ENCODE measurements at regions not wholly inside any gene's neighbourhood (a gene's known extent, or its start where the extent isn't known, plus 50 kb on each side); places are given as distances from the start of the nearest gene placed in this dataset.

GRCh38 chr6:91637217-91637616 lies 1050.3 kb upstream of the MAP3K7 start:
- no peaks in the 10 kb centered on the region for H3K4me1 Mint-ChIP-seq
- H3K27me3 Mint-ChIP-seq = no peaks in the 10 kb centered on the region
- H3K27ac Mint-ChIP-seq = no peak overlapping the region
- ATAC-seq (replicated peaks) = no peak
- peaks cover 4% of the 10 kb centered on the region for H3K9me3 Mint-ChIP-seq
- no peak overlapping the region for H3K4me3 Mint-ChIP-seq
- H3K36me3 Mint-ChIP-seq (ENCODE audit: low read depth) = no peaks in the 10 kb centered on the region

GRCh38 chr6:91634791-91635190 lies 1047.9 kb upstream of the MAP3K7 start:
- no peaks in the 10 kb centered on the region for H3K4me1 Mint-ChIP-seq
- H3K36me3 Mint-ChIP-seq (ENCODE audit: low read depth) = no peaks in the 10 kb centered on the region
- no peak overlapping the region for H3K27ac Mint-ChIP-seq
- no peaks in the 10 kb centered on the region for H3K27me3 Mint-ChIP-seq
- ATAC-seq (replicated peaks) = no peak
- H3K9me3 Mint-ChIP-seq = peaks cover 4% of the 10 kb centered on the region
- H3K4me3 Mint-ChIP-seq = no peak overlapping the region

- ATAC-seq (replicated peaks) = no peak
- no peaks in the 10 kb centered on the region for H3K27me3 Mint-ChIP-seq
- no peaks in the 10 kb centered on the region for H3K36me3 Mint-ChIP-seq (ENCODE audit: low read depth)
- no peak overlapping the region for H3K4me3 Mint-ChIP-seq
- H3K9me3 Mint-ChIP-seq = peaks cover 4% of the 10 kb centered on the region
- no peaks in the 10 kb centered on the region for H3K4me1 Mint-ChIP-seq
- no peak overlapping the region for H3K27ac Mint-ChIP-seq
These were observed 1046.7 kb upstream of the MAP3K7 start for GRCh38 chr6:91633374-91634111.

- Mint-ChIP-seq H3K27ac (no peak overlapping the region), H3K36me3 (ENCODE audit: low read depth) (no peaks in the 10 kb centered on the region), H3K4me3 (no peak overlapping the region), H3K27me3 (no peaks in the 10 kb centered on the region), H3K4me1 (no peaks in the 10 kb centered on the region), H3K9me3 (peaks cover 4% of the 10 kb centered on the region)
- ATAC-seq (replicated peaks) = no peak
These were observed 1045.4 kb upstream of the MAP3K7 start for GRCh38 chr6:91632308-91632707.

GRCh38 chr6:91631227-91631626 lies 1044.4 kb upstream of the MAP3K7 start:
- Mint-ChIP-seq H3K9me3 (peaks cover 4% of the 10 kb centered on the region), H3K27ac (no peak overlapping the region), H3K4me1 (no peaks in the 10 kb centered on the region), H3K27me3 (no peaks in the 10 kb centered on the region), H3K36me3 (ENCODE audit: low read depth) (no peaks in the 10 kb centered on the region), H3K4me3 (no peak overlapping the region)
- no peak for ATAC-seq (replicated peaks)

GRCh38 chr6:91626911-91627310 lies 1040.0 kb upstream of the MAP3K7 start:
- no peak overlapping the region for H3K4me3 Mint-ChIP-seq
- no peak for ATAC-seq (replicated peaks)
- no peaks in the 10 kb centered on the region for H3K4me1 Mint-ChIP-seq
- no peak overlapping the region for H3K27ac Mint-ChIP-seq
- H3K27me3 Mint-ChIP-seq = no peaks in the 10 kb centered on the region
- H3K9me3 Mint-ChIP-seq = no peaks in the 10 kb centered on the region
- no peaks in the 10 kb centered on the region for H3K36me3 Mint-ChIP-seq (ENCODE audit: low read depth)

GRCh38 chr6:91613481-91613880 lies 1026.6 kb upstream of the MAP3K7 start:
- ATAC-seq (replicated peaks) = no peak
- no peaks in the 10 kb centered on the region for H3K27me3 Mint-ChIP-seq
- H3K27ac Mint-ChIP-seq = no peak overlapping the region
- H3K9me3 Mint-ChIP-seq = peaks cover 11% of the 10 kb centered on the region
- no peaks in the 10 kb centered on the region for H3K4me1 Mint-ChIP-seq
- no peaks in the 10 kb centered on the region for H3K36me3 Mint-ChIP-seq (ENCODE audit: low read depth)
- no peak overlapping the region for H3K4me3 Mint-ChIP-seq

- no peak for ATAC-seq (replicated peaks)
- no peaks in the 10 kb centered on the region for H3K27me3 Mint-ChIP-seq
- H3K27ac Mint-ChIP-seq = no peak overlapping the region
- H3K36me3 Mint-ChIP-seq (ENCODE audit: low read depth) = no peaks in the 10 kb centered on the region
- H3K4me1 Mint-ChIP-seq = no peaks in the 10 kb centered on the region
- no peak overlapping the region for H3K4me3 Mint-ChIP-seq
- peaks cover 3% of the 10 kb centered on the region for H3K9me3 Mint-ChIP-seq
These were observed 1024.3 kb upstream of the MAP3K7 start for GRCh38 chr6:91611190-91611589.

- Mint-ChIP-seq H3K27ac (no peak overlapping the region), H3K27me3 (no peaks in the 10 kb centered on the region), H3K36me3 (ENCODE audit: low read depth) (no peaks in the 10 kb centered on the region), H3K4me1 (no peaks in the 10 kb centered on the region), H3K9me3 (peaks cover 11% of the 10 kb centered on the region), H3K4me3 (no peak overlapping the region)
- no peak for ATAC-seq (replicated peaks)
These were observed 1021.6 kb upstream of the MAP3K7 start for GRCh38 chr6:91608428-91608827.

GRCh38 chr6:91606148-91606901 lies 1019.5 kb upstream of the MAP3K7 start:
- no peak for ATAC-seq (replicated peaks)
- H3K36me3 Mint-ChIP-seq (ENCODE audit: low read depth) = no peaks in the 10 kb centered on the region
- no peaks in the 10 kb centered on the region for H3K27me3 Mint-ChIP-seq
- H3K4me3 Mint-ChIP-seq = no peak overlapping the region
- no peaks in the 10 kb centered on the region for H3K4me1 Mint-ChIP-seq
- H3K9me3 Mint-ChIP-seq = peaks cover 11% of the 10 kb centered on the region
- no peak overlapping the region for H3K27ac Mint-ChIP-seq

- no peak overlapping the region for H3K27ac Mint-ChIP-seq
- ATAC-seq (replicated peaks) = no peak
- H3K4me1 Mint-ChIP-seq = no peaks in the 10 kb centered on the region
- peaks cover 15% of the 10 kb centered on the region for H3K9me3 Mint-ChIP-seq
- H3K27me3 Mint-ChIP-seq = no peaks in the 10 kb centered on the region
- no peak overlapping the region for H3K4me3 Mint-ChIP-seq
- H3K36me3 Mint-ChIP-seq (ENCODE audit: low read depth) = no peaks in the 10 kb centered on the region
These were observed 1013.7 kb upstream of the MAP3K7 start for GRCh38 chr6:91600561-91600960.

GRCh38 chr6:91590191-91590590 lies 1003.3 kb upstream of the MAP3K7 start:
- ATAC-seq (replicated peaks) = no peak
- no peaks in the 10 kb centered on the region for H3K27me3 Mint-ChIP-seq
- H3K27ac Mint-ChIP-seq = no peak overlapping the region
- no peak overlapping the region for H3K4me3 Mint-ChIP-seq
- no peaks in the 10 kb centered on the region for H3K4me1 Mint-ChIP-seq
- H3K36me3 Mint-ChIP-seq (ENCODE audit: low read depth) = no peaks in the 10 kb centered on the region
- H3K9me3 Mint-ChIP-seq = peaks cover 5% of the 10 kb centered on the region

- H3K9me3 Mint-ChIP-seq = no peaks in the 10 kb centered on the region
- H3K4me1 Mint-ChIP-seq = no peaks in the 10 kb centered on the region
- no peak overlapping the region for H3K4me3 Mint-ChIP-seq
- H3K27me3 Mint-ChIP-seq = no peaks in the 10 kb centered on the region
- ATAC-seq (replicated peaks) = no peak
- no peaks in the 10 kb centered on the region for H3K36me3 Mint-ChIP-seq (ENCODE audit: low read depth)
- H3K27ac Mint-ChIP-seq = no peak overlapping the region
These were observed 993.8 kb upstream of the MAP3K7 start for GRCh38 chr6:91580635-91581034.

- no peak for ATAC-seq (replicated peaks)
These were observed 988.2 kb upstream of the MAP3K7 start for GRCh38 chr6:91575032-91575431.

GRCh38 chr6:91573826-91574416 lies 987.0 kb upstream of the MAP3K7 start:
- H3K36me3 Mint-ChIP-seq (ENCODE audit: low read depth) = no peaks in the 10 kb centered on the region

More at GRCh38 chr6:91575032-91575431, 988.2 kb upstream of the MAP3K7 start:
- Mint-ChIP-seq H3K27me3 (no peaks in the 10 kb centered on the region), H3K9me3 (no peaks in the 10 kb centered on the region), H3K4me1 (no peaks in the 10 kb centered on the region), H3K36me3 (ENCODE audit: low read depth) (no peaks in the 10 kb centered on the region), H3K27ac (no peak overlapping the region), H3K4me3 (no peak overlapping the region)

More at GRCh38 chr6:91573826-91574416, 987.0 kb upstream of the MAP3K7 start:
- ATAC-seq (replicated peaks) = no peak
- no peaks in the 10 kb centered on the region for H3K9me3 Mint-ChIP-seq
- H3K4me1 Mint-ChIP-seq = no peaks in the 10 kb centered on the region
- H3K27ac Mint-ChIP-seq = no peak overlapping the region
- no peak overlapping the region for H3K4me3 Mint-ChIP-seq
- no peaks in the 10 kb centered on the region for H3K27me3 Mint-ChIP-seq
